SU-DHL-6 (cell line): ENCODE measurements at regions not wholly inside any gene's neighbourhood (a gene's known extent, or its start where the extent isn't known, plus 50 kb on each side); places are given as distances from the start of the nearest gene placed in this dataset.

ENCODE experiments used
- CTCF ChIP-seq: fragments of 200-600 bp; sonication (generic); IDR thresholded peaks from one replicate; pipeline ENCODE4 v1.5.1; 2017; ENCODE audit warnings: antibody characterized with exemption, mild to moderate bottlenecking, low read length, moderate library complexity; ENCODE audit not compliant: insufficient read depth, poor library complexity, severe bottlenecking
- EZH2phosphoT487 ChIP-seq: fragments of 200-600 bp; sonication (generic), shearing (Covaris generic); conservative IDR thresholded peaks from 2 replicates; pipeline ENCODE4 v1.6.1; 2018; ENCODE audit warnings: mild to moderate bottlenecking, antibody characterized with exemption, low read length, moderate library complexity, mixed read lengths

GRCh38 chr5:160929906-160930305, 77.9 kb upstream of the ATP10B start:
- TF ChIP-seq CTCF (no peak), EZH2phosphoT487 (no peak)
